Neural progenitor cell (in vitro differentiated cells): ENCODE measurements at regions not wholly inside any gene's neighbourhood (a gene's known extent, or its start where the extent isn't known, plus 50 kb on each side); places are given as distances from the start of the nearest gene placed in this dataset.

Source experiments
- CTCF ChIP-seq: fragments of 200-600 bp; sonication (generic); IDR thresholded peaks from 2 replicates; pipeline ENCODE4 v1.5.1; 2017; ENCODE audit warnings: antibody characterized with exemption, mild to moderate bottlenecking
- EZH2 ChIP-seq: fragments of 200-600 bp; sonication (generic); IDR thresholded peaks from 2 replicates; pipeline ENCODE4 v1.6.1; 2017; ENCODE audit warnings: antibody characterized with exemption, mild to moderate bottlenecking, moderate library complexity

GRCh38 chr10:18760836-18761235, 101.6 kb downstream of the ARL5B start:
- TF ChIP-seq CTCF: no peak
- no peak for TF ChIP-seq EZH2
